Tibial nerve (tissue), 4 donors: ENCODE measurements at regions not wholly inside any gene's neighbourhood (a gene's known extent, or its start where the extent isn't known, plus 50 kb on each side); places are given as distances from the start of the nearest gene placed in this dataset.
A peak's percentile ranks its signal among the peaks of the same experiment; 100 is the strongest.

ENCODE experiments used
- DNase-seq, 2 donors: peaks; one replicate each; pipeline ENCODE4 v3.0.0-alpha.2; 2019; ENCODE audit warnings: low spot score in 2 of 2
- H3K27ac ChIP-seq, 4 donors: fragments of 200-600 bp; sonication (generic) in 3 of 4; one replicate each; pipeline ENCODE4 v1.5.1; 2017 to 2019; ENCODE audit warnings: mild to moderate bottlenecking in 1 of 4
- H3K27me3 ChIP-seq, 2 donors: fragments of 200-600 bp; sonication (generic) in 1 of 2; one replicate each; pipeline versions ENCODE4 v1.5.1 to v1.6.0; 2017 to 2019
- H3K36me3 ChIP-seq, 3 donors: fragments of 200-600 bp; sonication (generic); one replicate each; pipeline ENCODE4 v1.5.1; 2018 to 2019
- H3K4me1 ChIP-seq, 4 donors: fragments of 200-600 bp; sonication (generic) in 3 of 4; one replicate each; pipeline ENCODE4 v1.5.1; 2017 to 2019
- H3K4me3 ChIP-seq, 4 donors: fragments of 200-600 bp; sonication (generic) in 3 of 4; one replicate each; pipeline ENCODE4 v1.5.1; 2017 to 2019; ENCODE audit warnings: mild to moderate bottlenecking in 1 of 4, moderate library complexity in 1 of 4
- H3K9me3 ChIP-seq, 4 donors: fragments of 200-600 bp; sonication (generic) in 3 of 4; one replicate each; pipeline ENCODE4 v1.5.1; 2017 to 2019
- EP300 ChIP-seq, 2 donors: sonication (generic); formaldehyde crosslinking; IDR thresholded peaks; one replicate each; pipeline ENCODE4 v1.6.1; 2017; ENCODE audit warnings: antibody characterized with exemption in 2 of 2, mild to moderate bottlenecking in 1 of 2
- POLR2A ChIP-seq, 2 donors: fragments of 450-650 bp; IDR thresholded peaks; one replicate each; pipeline ENCODE4 v1.6.1; 2017; ENCODE audit warnings: antibody characterized with exemption in 2 of 2, mild to moderate bottlenecking in 2 of 2, moderate library complexity in 2 of 2
- WGBS, 2 donors: methylation state at CpG; one replicate each; pipeline ENCODE4 v1.1.5; 2018; 5-methylcytosine and 5-hydroxymethylcytosine counted together
- TF ChIP-seq, protein P1 (sequence below), 5 experiments: fragments of 200-600 bp in 3 of 5; fragments of 450-650 bp in 2 of 5; sonication (generic) in 3 of 5; IDR thresholded peaks; one replicate each; pipeline ENCODE4 v1.5.1; 2016 to 2019; ENCODE audit warnings: antibody characterized with exemption in 5 of 5, mild to moderate bottlenecking in 3 of 5, moderate library complexity in 2 of 5

GRCh38 chr10:4775808-4776207, 50.2 kb upstream of the AKR1E2 start:
- no peak for DNase-seq
- Histone ChIP-seq H3K27me3 (no peaks in the 10 kb centered on the region), H3K36me3 (no peaks in the 10 kb centered on the region), H3K4me1 (peaks cover 0 to 12% (median 2%) of the 10 kb centered on the region in 4 donors), H3K27ac (no peak overlapping the region), H3K4me3 (no peak overlapping the region), H3K9me3 (no peaks in the 10 kb centered on the region)
- no peak for TF ChIP-seq POLR2A (IDR thresholded peaks at IDR 0.05)
- TF ChIP-seq, protein P1, sequence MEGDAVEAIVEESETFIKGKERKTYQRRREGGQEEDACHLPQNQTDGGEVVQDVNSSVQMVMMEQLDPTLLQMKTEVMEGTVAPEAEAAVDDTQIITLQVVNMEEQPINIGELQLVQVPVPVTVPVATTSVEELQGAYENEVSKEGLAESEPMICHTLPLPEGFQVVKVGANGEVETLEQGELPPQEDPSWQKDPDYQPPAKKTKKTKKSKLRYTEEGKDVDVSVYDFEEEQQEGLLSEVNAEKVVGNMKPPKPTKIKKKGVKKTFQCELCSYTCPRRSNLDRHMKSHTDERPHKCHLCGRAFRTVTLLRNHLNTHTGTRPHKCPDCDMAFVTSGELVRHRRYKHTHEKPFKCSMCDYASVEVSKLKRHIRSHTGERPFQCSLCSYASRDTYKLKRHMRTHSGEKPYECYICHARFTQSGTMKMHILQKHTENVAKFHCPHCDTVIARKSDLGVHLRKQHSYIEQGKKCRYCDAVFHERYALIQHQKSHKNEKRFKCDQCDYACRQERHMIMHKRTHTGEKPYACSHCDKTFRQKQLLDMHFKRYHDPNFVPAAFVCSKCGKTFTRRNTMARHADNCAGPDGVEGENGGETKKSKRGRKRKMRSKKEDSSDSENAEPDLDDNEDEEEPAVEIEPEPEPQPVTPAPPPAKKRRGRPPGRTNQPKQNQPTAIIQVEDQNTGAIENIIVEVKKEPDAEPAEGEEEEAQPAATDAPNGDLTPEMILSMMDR (IDR thresholded peaks at IDR 0.05): no peak
- TF ChIP-seq EP300 (IDR thresholded peaks at IDR 0.05): no peak
- 88 to 98% methylated on average over 2 of the region's 2 CpGs for WGBS, 2 donors

GRCh38 chr10:4772202-4772570, 53.8 kb upstream of the AKR1E2 start:
- TF ChIP-seq, protein P1 (IDR thresholded peaks at IDR 0.05): no peak
- TF ChIP-seq POLR2A (IDR thresholded peaks at IDR 0.05) (no peak), EP300 (IDR thresholded peaks at IDR 0.05) (no peak)
- H3K27ac ChIP-seq: no peak overlapping the region
- 80 to 82% methylated on average over 2 of the region's 2 CpGs for WGBS, 2 donors

DNA sequence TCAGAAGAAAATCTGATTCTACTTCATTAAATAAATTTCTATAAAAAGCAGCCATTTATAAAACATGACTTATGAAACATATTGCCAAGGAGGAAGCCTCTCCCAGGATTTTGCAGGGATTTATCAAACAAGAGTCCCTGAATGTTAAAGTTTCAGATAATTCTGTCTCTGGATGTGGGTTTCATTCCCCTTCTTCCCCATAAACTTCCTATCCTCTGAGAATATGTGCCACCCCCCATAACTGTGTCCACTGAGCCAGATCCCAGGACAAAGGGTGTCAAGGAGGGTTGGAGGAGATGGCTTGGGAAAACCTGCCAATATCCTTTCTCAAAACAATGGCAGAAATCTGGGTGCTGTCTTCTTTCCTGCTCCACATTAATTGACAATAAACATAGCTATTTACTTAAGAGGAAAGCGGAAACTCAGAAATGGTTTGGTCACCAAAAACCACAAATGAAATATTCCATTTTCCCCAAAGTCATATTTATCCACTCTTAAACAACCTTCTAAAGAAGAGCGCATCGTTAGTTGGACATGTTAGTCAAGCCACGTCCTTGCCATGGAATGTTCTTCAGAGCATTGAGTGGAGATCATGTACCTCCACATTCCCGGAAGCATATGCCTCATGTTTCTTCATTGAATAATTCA, 54.3 kb upstream of the AKR1E2 start:
- DNase-seq: no peak
- Histone ChIP-seq H3K9me3 (no peaks in the 10 kb centered on the region), H3K27ac (peak overlapping the region in 2 of 4 donors; percentile 67 to 76), H3K4me3 (no peak overlapping the region), H3K4me1 (peaks cover 0 to 24% (median 0%) of the 10 kb centered on the region in 4 donors), H3K27me3 (no peaks in the 10 kb centered on the region), H3K36me3 (no peaks in the 10 kb centered on the region)
- 53 to 82% methylated on average over 5 of the region's 5 CpGs for WGBS, 2 donors
- TF ChIP-seq POLR2A (IDR thresholded peaks at IDR 0.05) (no peak), EP300 (IDR thresholded peaks at IDR 0.05) (no peak)
- TF ChIP-seq, protein P1 (IDR thresholded peaks at IDR 0.05): no peak

More at GRCh38 chr10:4772202-4772570, 53.8 kb upstream of the AKR1E2 start:
- H3K36me3 ChIP-seq: no peaks in the 10 kb centered on the region
- no peak overlapping the region for H3K4me3 ChIP-seq
- no peak for DNase-seq
- H3K9me3 ChIP-seq: no peaks in the 10 kb centered on the region
- peaks cover 0 to 19% (median 0%) of the 10 kb centered on the region in 4 donors for H3K4me1 ChIP-seq
- no peaks in the 10 kb centered on the region for H3K27me3 ChIP-seq

DNA sequence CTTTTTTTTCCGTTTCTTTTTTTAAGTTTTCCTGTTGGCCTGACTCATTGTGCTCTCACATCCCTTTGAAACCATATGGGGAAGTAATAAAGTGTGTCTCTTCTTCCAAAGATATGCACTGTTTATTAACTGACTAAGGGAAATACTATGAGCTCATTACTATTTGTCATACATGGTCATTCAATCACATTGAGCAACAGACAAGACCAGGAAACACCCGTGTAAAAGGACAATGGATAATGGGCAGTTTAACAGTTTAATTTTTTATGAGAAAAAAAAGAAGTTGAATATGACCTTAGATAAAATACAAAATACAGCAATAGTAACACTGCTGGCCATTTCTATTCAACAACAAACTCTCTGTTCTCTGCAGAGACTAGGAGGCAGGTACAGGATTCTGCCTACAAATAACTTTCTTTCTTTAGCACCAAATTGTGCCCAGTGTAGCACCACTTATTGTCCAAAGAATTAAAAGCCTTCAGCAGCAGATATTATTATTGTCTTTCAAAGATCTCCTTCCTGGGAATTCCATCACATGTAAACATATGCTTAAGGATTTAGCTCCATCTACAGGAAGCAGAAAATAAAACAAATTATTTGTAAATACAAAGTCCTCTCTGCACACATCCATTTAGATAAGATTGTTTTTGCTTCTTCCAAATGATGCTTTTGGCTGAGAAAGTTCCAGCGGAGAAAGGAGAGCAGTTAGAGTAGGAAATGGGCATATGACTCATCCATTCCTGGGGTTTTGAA, 55.0 kb upstream of the AKR1E2 start:
- peaks cover 0 to 31% (median 0%) of the 10 kb centered on the region in 4 donors for H3K4me1 ChIP-seq
- 2 to 7% methylated on average over 3 of the region's 3 CpGs for WGBS, 2 donors
- TF ChIP-seq POLR2A (IDR thresholded peaks at IDR 0.05) (no peak), EP300 (IDR thresholded peaks at IDR 0.05) (peak in 1 of 2 donors; percentile 81)
- TF ChIP-seq, protein P1 (IDR thresholded peaks at IDR 0.05): peak; percentile 8 to 66 (median 34)
- H3K9me3 ChIP-seq: no peaks in the 10 kb centered on the region
- H3K27ac ChIP-seq: peak overlapping the region in 2 of 4 donors; percentile 67 to 76
- no peak overlapping the region for H3K4me3 ChIP-seq
- no peak for DNase-seq
- H3K36me3 ChIP-seq: no peaks in the 10 kb centered on the region
- no peaks in the 10 kb centered on the region for H3K27me3 ChIP-seq

- no peak for TF ChIP-seq EP300 (IDR thresholded peaks at IDR 0.05)
- WGBS, 2 donors: 77 to 81% methylated on average over 2 of the region's 2 CpGs
- Histone ChIP-seq H3K27me3 (no peaks in the 10 kb centered on the region), H3K4me3 (no peak overlapping the region), H3K27ac (no peak overlapping the region), H3K4me1 (peaks cover 0 to 31% (median 5%) of the 10 kb centered on the region in 4 donors), H3K36me3 (no peaks in the 10 kb centered on the region), H3K9me3 (no peaks in the 10 kb centered on the region)
- DNase-seq: no peak
Observed at GRCh38 chr10:4768416-4768815, 57.6 kb upstream of the AKR1E2 start.
